Upper lobe of left lung (tissue), 6 donors: ENCODE measurements at regions not wholly inside any gene's neighbourhood (a gene's known extent, or its start where the extent isn't known, plus 50 kb on each side); places are given as distances from the start of the nearest gene placed in this dataset.
A peak's percentile ranks its signal among the peaks of the same experiment; 100 is the strongest.
"Not testable (repeated sequence)": the region's sequence is repeated elsewhere in the genome, so short reads cannot be mapped to it uniquely, and the experiment has no call there.

Experiments used
- ATAC-seq, 2 donors: fragments of 200-7000 bp; cut with Tn5 transposase; one replicate each; pipeline ENCODE4 v1.9.1; 2022; ENCODE audit warnings: mild to moderate bottlenecking in 2 of 2, moderate library complexity in 2 of 2; ENCODE audit not compliant: low FRiP score in 2 of 2
- DNase-seq, 2 donors: peaks; one replicate each; pipeline ENCODE4 v3.0.0-alpha.2; 2019 to 2020
- H3K27ac ChIP-seq, 4 donors: fragments of 200-600 bp; sonication (generic); one replicate each; pipeline ENCODE4 v1.5.1; 2016 to 2019
- H3K27me3 ChIP-seq, 4 donors: fragments of 200-600 bp; sonication (generic); one replicate each; pipeline ENCODE4 v1.5.1; 2017 to 2019
- H3K36me3 ChIP-seq, 4 donors: fragments of 200-600 bp; sonication (generic); one replicate each; pipeline ENCODE4 v1.5.1; 2016 to 2019
- H3K4me1 ChIP-seq, 4 donors: fragments of 200-600 bp; sonication (generic); one replicate each; pipeline ENCODE4 v1.5.1; 2018 to 2019
- H3K4me3 ChIP-seq, 4 donors: fragments of 200-600 bp; sonication (generic); one replicate each; pipeline ENCODE4 v1.5.1; 2017 to 2019; ENCODE audit warnings: mild to moderate bottlenecking in 2 of 4, moderate library complexity in 1 of 4
- H3K9me3 ChIP-seq, 4 donors: fragments of 200-600 bp; sonication (generic); one replicate each; pipeline ENCODE4 v1.5.1; 2018 to 2019
- CTCF ChIP-seq, 6 experiments: fragments of 450-650 bp in 4 of 6; fragments of 200-600 bp in 2 of 6; sonication (generic) in 2 of 6; IDR thresholded peaks; one replicate each; pipeline ENCODE4 v1.5.1; 2016 to 2019; ENCODE audit warnings: antibody characterized with exemption in 6 of 6
- EP300 ChIP-seq, 4 donors: sonication (generic); formaldehyde crosslinking; IDR thresholded peaks; one replicate each; pipeline ENCODE4 v1.5.1; 2017; ENCODE audit warnings: antibody characterized with exemption in 4 of 4, control low read depth in 2 of 4
- POLR2A ChIP-seq, 4 donors: fragments of 450-650 bp; IDR thresholded peaks; one replicate each; pipeline ENCODE4 v1.5.1; 2016 to 2017; ENCODE audit warnings: antibody characterized with exemption in 4 of 4, mild to moderate bottlenecking in 2 of 4
- POLR2AphosphoS5 ChIP-seq, 2 donors: sonication (generic); formaldehyde crosslinking; IDR thresholded peaks; one replicate each; pipeline ENCODE4 v1.5.1; 2017; ENCODE audit warnings: antibody characterized with exemption in 2 of 2
- WGBS, 2 donors: methylation state at CpG; one replicate each; pipeline ENCODE4 v1.1.5; 2017 to 2018; 5-methylcytosine and 5-hydroxymethylcytosine counted together
- donor health status: DM: no; HTN: no; CAD: no; lungs with moderate emphysema.
- donor health status: DM: no; HTN: yes; CAD: no; lungs with severe emphysema.

DNA sequence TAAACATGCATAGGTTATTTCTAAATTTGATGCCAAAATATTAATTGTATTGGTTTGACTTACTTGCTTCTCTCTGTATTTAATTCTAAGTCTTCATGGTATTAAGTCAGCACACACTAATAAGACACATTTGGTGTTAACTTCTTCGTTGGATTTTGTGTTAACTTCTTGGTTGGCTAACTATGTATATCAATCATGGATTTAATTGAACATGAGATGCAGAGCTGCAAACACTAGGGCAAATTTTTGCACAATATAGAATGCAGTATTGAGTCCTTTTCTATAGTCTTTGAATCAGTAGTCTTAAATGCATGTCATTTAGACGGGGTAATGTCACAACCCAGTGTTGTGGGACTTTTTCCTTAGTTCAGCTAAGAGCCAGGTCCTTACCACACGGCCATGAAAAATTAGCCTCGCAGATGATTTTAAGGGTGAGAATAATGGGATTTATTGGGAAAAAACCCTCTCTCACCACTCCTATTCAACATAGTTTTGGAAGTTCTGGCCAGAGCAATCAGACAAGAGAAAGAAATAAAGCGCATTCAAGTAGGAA lies 142.9 kb upstream of the TRIM24 start:
- DNase-seq (no peak), ATAC-seq (no peak)
- 91 to 94% methylated on average over 5 of the region's 5 CpGs for WGBS, 2 donors
- H3K9me3 ChIP-seq: no peaks in the 10 kb centered on the region
- no peaks in the 10 kb centered on the region for H3K4me1 ChIP-seq
- no peaks in the 10 kb centered on the region for H3K36me3 ChIP-seq
- no peak overlapping the region for H3K4me3 ChIP-seq
- no peaks in the 10 kb centered on the region for H3K27me3 ChIP-seq
- no peak overlapping the region for H3K27ac ChIP-seq
- TF ChIP-seq EP300 (IDR thresholded peaks at IDR 0.05) (no peak), POLR2A (IDR thresholded peaks at IDR 0.05) (no peak), CTCF (IDR thresholded peaks at IDR 0.05) (no peak), POLR2AphosphoS5 (IDR thresholded peaks at IDR 0.05) (no peak)

DNA sequence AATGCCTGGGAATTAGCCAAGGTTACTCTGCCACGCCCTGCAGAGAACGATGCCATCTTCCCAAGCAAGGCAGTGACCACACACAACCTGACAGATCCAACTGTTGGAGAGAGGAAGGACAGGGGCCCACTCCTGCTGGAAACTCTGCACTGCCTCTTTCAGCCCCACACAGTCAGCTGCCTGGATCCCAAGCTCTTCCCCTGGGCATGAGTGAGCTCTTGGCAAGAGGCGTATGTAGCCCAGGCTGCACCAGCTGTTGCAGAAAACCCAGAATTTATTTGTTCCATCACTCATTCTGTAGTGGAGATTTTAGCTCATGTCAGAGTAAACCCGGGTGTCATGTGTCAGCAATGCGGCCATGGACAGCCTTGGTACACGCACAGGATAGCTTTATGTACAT lies 135.1 kb upstream of the TRIM24 start:
- DNase-seq (no peak), ATAC-seq (peak in 1 of 2 donors; percentile 22)
- 88% methylated on average over 5 to 6 of the region's 6 CpGs for WGBS, 2 donors
- no peak overlapping the region for H3K4me3 ChIP-seq
- no peaks in the 10 kb centered on the region for H3K27me3 ChIP-seq
- H3K4me1 ChIP-seq: no peaks in the 10 kb centered on the region
- peaks cover 0 to 22% (median 15%) of the 10 kb centered on the region in 4 donors for H3K9me3 ChIP-seq
- H3K36me3 ChIP-seq: no peaks in the 10 kb centered on the region
- no peak overlapping the region for H3K27ac ChIP-seq
- no peak for TF ChIP-seq POLR2AphosphoS5 (IDR thresholded peaks at IDR 0.05)
- TF ChIP-seq CTCF (IDR thresholded peaks at IDR 0.05): no peak
- no peak for TF ChIP-seq POLR2A (IDR thresholded peaks at IDR 0.05)
- no peak for TF ChIP-seq EP300 (IDR thresholded peaks at IDR 0.05)

GRCh38 chr7:138325434-138325833 lies 134.6 kb upstream of the TRIM24 start:
- peaks cover 0 to 23% (median 16%) of the 10 kb centered on the region in 4 donors for H3K9me3 ChIP-seq
- 53 to 61% methylated on average over 4 of the region's 4 CpGs for WGBS, 2 donors
- H3K4me1 ChIP-seq: no peaks in the 10 kb centered on the region
- ATAC-seq (peak in 1 of 2 donors; percentile 62), DNase-seq (peak in 1 of 2 donors; percentile 27)
- no peak overlapping the region for H3K27ac ChIP-seq
- no peaks in the 10 kb centered on the region for H3K27me3 ChIP-seq
- H3K36me3 ChIP-seq: no peaks in the 10 kb centered on the region
- no peak overlapping the region for H3K4me3 ChIP-seq
- TF ChIP-seq POLR2A (IDR thresholded peaks at IDR 0.05) (no peak), POLR2AphosphoS5 (IDR thresholded peaks at IDR 0.05) (no peak), EP300 (IDR thresholded peaks at IDR 0.05) (no peak), CTCF (IDR thresholded peaks at IDR 0.05) (no peak)

GRCh38 chr7:138328215-138328614 lies 131.8 kb upstream of the TRIM24 start:
- Histone ChIP-seq H3K36me3 (no peaks in the 10 kb centered on the region), H3K4me3 (no peak overlapping the region), H3K4me1 (no peaks in the 10 kb centered on the region), H3K9me3 (peaks cover 0 to 42% (median 31%) of the 10 kb centered on the region in 4 donors), H3K27ac (no peak overlapping the region), H3K27me3 (no peaks in the 10 kb centered on the region)
- DNase-seq: no peak
- TF ChIP-seq CTCF (IDR thresholded peaks at IDR 0.05) (no peak), EP300 (IDR thresholded peaks at IDR 0.05) (no peak), POLR2AphosphoS5 (IDR thresholded peaks at IDR 0.05) (no peak), POLR2A (IDR thresholded peaks at IDR 0.05) (no peak)
- WGBS, 2 donors: 85% methylated on average over 2 of the region's 2 CpGs
- ATAC-seq: no peak

- not testable (repeated sequence) for H3K4me1 ChIP-seq, H3K4me3 ChIP-seq, ATAC-seq, DNase-seq, H3K27ac ChIP-seq, H3K27me3 ChIP-seq, H3K36me3 ChIP-seq
- peaks cover 4 to 54% (median 43%) of the 10 kb centered on the region in 4 donors for H3K9me3 ChIP-seq
- WGBS, 2 donors: 92 to 94% methylated on average over 5 of the region's 5 CpGs
Measured at GRCh38 chr7:138332850-138333249, 127.2 kb upstream of the TRIM24 start.
